ENCODE measurements at regions not wholly inside any gene's neighbourhood (a gene's known extent, or its start where the extent isn't known, plus 50 kb on each side); places are given as distances from the start of the nearest gene placed in this dataset.

- TF ChIP-seq LEF1 (IDR thresholded peaks at IDR 0.05; ENCODE audit: borderline replicate concordance): no peak
- TF ChIP-seq NFRKB (IDR thresholded peaks at IDR 0.05): no peak
- no peak for TF ChIP-seq SP1 (IDR thresholded peaks at IDR 0.05)
- TF ChIP-seq BHLHE40 (IDR thresholded peaks at IDR 0.05; ENCODE audit: borderline replicate concordance): no peak
- TF ChIP-seq PKNOX1 (IDR thresholded peaks at IDR 0.05): no peak
- TF ChIP-seq FOXK2 (IDR thresholded peaks at IDR 0.05): no peak
- no peak for TF ChIP-seq L3MBTL2 (conservative IDR thresholded peaks at IDR 0.05)
- no peak for TF ChIP-seq FOXA1 (IDR thresholded peaks at IDR 0.05)
- TF ChIP-seq ELF4 (IDR thresholded peaks at IDR 0.05): no peak
- DNase-seq (ENCODE audit: extremely low spot score): no peak
- POLR2A ChIA-PET: interaction anchor here (0.9 kb wide), 1 partner anchor 16 kb away, joined by 3 read pairs; no protein-coding TSS in a partner anchor
- CTCF ChIA-PET: no interaction called here
Measured at GRCh38 chr11:27910186-27910931, 197.6 kb downstream of the KIF18A start.

GRCh38 chr11:27909386-27909785, 198.6 kb downstream of the KIF18A start:
- CTCF ChIA-PET: no interaction called here
- no peak for DNase-seq (ENCODE audit: extremely low spot score)
- TF ChIP-seq PKNOX1 (IDR thresholded peaks at IDR 0.05) (no peak), ELF4 (IDR thresholded peaks at IDR 0.05) (no peak), FOXM1 (IDR thresholded peaks at IDR 0.05; ENCODE audit: borderline replicate concordance) (no peak), NFRKB (IDR thresholded peaks at IDR 0.05) (no peak), ARNT (IDR thresholded peaks at IDR 0.05) (no peak), HDGF (IDR thresholded peaks at IDR 0.05; ENCODE audit: borderline replicate concordance) (no peak), L3MBTL2 (conservative IDR thresholded peaks at IDR 0.05) (no peak), FOXA1 (IDR thresholded peaks at IDR 0.05) (no peak), ZNF384 (IDR thresholded peaks at IDR 0.05) (no peak), SUZ12 (IDR thresholded peaks at IDR 0.05) (no peak), FOXK2 (IDR thresholded peaks at IDR 0.05) (no peak), SP1 (IDR thresholded peaks at IDR 0.05) (no peak), LEF1 (IDR thresholded peaks at IDR 0.05; ENCODE audit: borderline replicate concordance) (no peak), CTBP1 (IDR thresholded peaks at IDR 0.05; ENCODE audit: borderline replicate concordance) (no peak), TARDBP (IDR thresholded peaks at IDR 0.05) (no peak), BHLHE40 (IDR thresholded peaks at IDR 0.05; ENCODE audit: borderline replicate concordance) (no peak)
- POLR2A ChIA-PET: no interaction called here

GRCh38 chr11:27908621-27909020, 199.3 kb downstream of the KIF18A start:
- no peak for DNase-seq (ENCODE audit: extremely low spot score)
- ChIA-PET POLR2A (no interaction called here), CTCF (no interaction called here)
- TF ChIP-seq CTBP1 (IDR thresholded peaks at IDR 0.05; ENCODE audit: borderline replicate concordance) (no peak), ARNT (IDR thresholded peaks at IDR 0.05) (no peak), ZNF384 (IDR thresholded peaks at IDR 0.05) (no peak), BHLHE40 (IDR thresholded peaks at IDR 0.05; ENCODE audit: borderline replicate concordance) (no peak), SP1 (IDR thresholded peaks at IDR 0.05) (no peak), TARDBP (IDR thresholded peaks at IDR 0.05) (no peak)

- no peak for DNase-seq (ENCODE audit: extremely low spot score)
- POLR2A ChIA-PET: no interaction called here
- CTCF ChIA-PET: no interaction called here
- TF ChIP-seq FOXA1 (IDR thresholded peaks at IDR 0.05) (no peak), TARDBP (IDR thresholded peaks at IDR 0.05) (no peak), CTBP1 (IDR thresholded peaks at IDR 0.05; ENCODE audit: borderline replicate concordance) (no peak), ZNF384 (IDR thresholded peaks at IDR 0.05) (no peak), SP1 (IDR thresholded peaks at IDR 0.05) (no peak), PKNOX1 (IDR thresholded peaks at IDR 0.05) (no peak), SUZ12 (IDR thresholded peaks at IDR 0.05) (no peak), BHLHE40 (IDR thresholded peaks at IDR 0.05; ENCODE audit: borderline replicate concordance) (no peak), LEF1 (IDR thresholded peaks at IDR 0.05; ENCODE audit: borderline replicate concordance) (no peak), ELF4 (IDR thresholded peaks at IDR 0.05) (no peak), HDGF (IDR thresholded peaks at IDR 0.05; ENCODE audit: borderline replicate concordance) (no peak), FOXM1 (IDR thresholded peaks at IDR 0.05; ENCODE audit: borderline replicate concordance) (no peak), L3MBTL2 (conservative IDR thresholded peaks at IDR 0.05) (no peak), ARNT (IDR thresholded peaks at IDR 0.05) (no peak), FOXK2 (IDR thresholded peaks at IDR 0.05) (no peak), NFRKB (IDR thresholded peaks at IDR 0.05) (no peak)
Measured at GRCh38 chr11:27907530-27907929, 200.4 kb downstream of the KIF18A start.

- ChIA-PET POLR2A (no interaction called here), CTCF (no interaction called here)
- TF ChIP-seq BHLHE40 (IDR thresholded peaks at IDR 0.05; ENCODE audit: borderline replicate concordance) (no peak), FOXM1 (IDR thresholded peaks at IDR 0.05; ENCODE audit: borderline replicate concordance) (no peak), ZNF384 (IDR thresholded peaks at IDR 0.05) (no peak), FOXK2 (IDR thresholded peaks at IDR 0.05) (no peak), ELF4 (IDR thresholded peaks at IDR 0.05) (no peak), ARNT (IDR thresholded peaks at IDR 0.05) (no peak), LEF1 (IDR thresholded peaks at IDR 0.05; ENCODE audit: borderline replicate concordance) (no peak), SUZ12 (IDR thresholded peaks at IDR 0.05) (no peak), NFRKB (IDR thresholded peaks at IDR 0.05) (no peak)
- no peak for DNase-seq (ENCODE audit: extremely low spot score)
Measured at GRCh38 chr11:27907091-27907490, 200.9 kb downstream of the KIF18A start.

- DNase-seq (ENCODE audit: extremely low spot score): no peak
- ChIA-PET CTCF (no interaction called here), POLR2A (interaction anchor here (0.7 kb wide), 1 partner anchor 9 kb away, joined by 3 read pairs; no protein-coding TSS in a partner anchor)
- TF ChIP-seq NFRKB (IDR thresholded peaks at IDR 0.05): no peak
- no peak for TF ChIP-seq PKNOX1 (IDR thresholded peaks at IDR 0.05)
- no peak for TF ChIP-seq FOXA1 (IDR thresholded peaks at IDR 0.05)
- no peak for TF ChIP-seq ELF4 (IDR thresholded peaks at IDR 0.05)
- no peak for TF ChIP-seq LEF1 (IDR thresholded peaks at IDR 0.05; ENCODE audit: borderline replicate concordance)
Measured at GRCh38 chr11:27904358-27905055, 203.4 kb downstream of the KIF18A start.
